HG02623 (cell line): ENCODE measurements at regions not wholly inside any gene's neighbourhood (a gene's known extent, or its start where the extent isn't known, plus 50 kb on each side); places are given as distances from the start of the nearest gene placed in this dataset.
"Not testable (repeated sequence)": the region's sequence is repeated elsewhere in the genome, so short reads cannot be mapped to it uniquely, and the experiment has no call there.

Experiments
- ATAC-seq: cut with Tn5 transposase; IDR thresholded peaks from one replicate; pipeline ENCODE4 v1.9.1; 2021; ENCODE audit warnings: moderate library complexity; ENCODE audit not compliant: unreplicated experiment

DNA sequence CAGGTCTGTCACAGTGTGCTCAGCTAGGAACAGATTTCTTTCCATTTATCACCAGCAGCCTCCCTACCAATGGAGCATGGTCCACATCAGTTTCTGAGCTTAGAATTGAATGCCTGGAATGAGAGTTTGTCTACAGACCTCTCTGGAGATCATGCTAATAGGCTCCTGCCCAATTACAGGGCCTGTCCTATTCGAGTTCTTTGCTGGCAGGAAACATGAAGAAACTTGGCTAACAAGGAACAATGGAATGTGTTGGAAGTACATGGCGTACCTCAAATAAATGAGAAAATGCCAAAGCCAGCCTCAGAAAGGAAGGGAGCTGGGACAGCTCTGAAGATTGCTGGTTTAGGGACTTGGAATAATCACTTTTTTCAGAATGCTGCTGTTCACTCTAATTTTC, 186.0 kb upstream of the AKR1E2 start:
- ATAC-seq, result no peak

DNA sequence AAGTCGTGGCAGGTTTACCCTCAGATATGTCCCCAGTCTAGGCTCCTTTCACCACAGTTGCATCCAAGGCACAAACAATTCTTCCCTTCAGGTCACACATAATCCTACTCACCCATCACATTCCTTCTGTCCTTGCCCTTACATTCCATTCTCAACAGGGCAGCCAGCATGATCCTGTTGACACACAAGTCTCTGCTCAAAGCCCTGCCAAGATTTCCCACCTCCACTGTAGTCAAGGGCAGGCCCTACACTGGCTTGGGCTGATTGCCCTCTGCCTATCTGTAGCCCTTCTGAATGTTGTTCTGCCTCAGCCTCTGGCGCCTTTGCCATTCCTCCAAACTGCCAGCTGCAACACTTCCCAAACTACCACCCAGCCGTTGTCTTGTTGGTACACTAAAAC, 187.9 kb upstream of the AKR1E2 start:
- ATAC-seq, result no peak

GRCh38 chr10:4637657-4638056, 188.3 kb upstream of the AKR1E2 start:
- ATAC-seq, result no peak

- no peak for ATAC-seq
Measured at GRCh38 chr10:4635883-4636282, 190.1 kb upstream of the AKR1E2 start.

GRCh38 chr10:4635388-4635787, 190.6 kb upstream of the AKR1E2 start:
- ATAC-seq, result no peak

DNA sequence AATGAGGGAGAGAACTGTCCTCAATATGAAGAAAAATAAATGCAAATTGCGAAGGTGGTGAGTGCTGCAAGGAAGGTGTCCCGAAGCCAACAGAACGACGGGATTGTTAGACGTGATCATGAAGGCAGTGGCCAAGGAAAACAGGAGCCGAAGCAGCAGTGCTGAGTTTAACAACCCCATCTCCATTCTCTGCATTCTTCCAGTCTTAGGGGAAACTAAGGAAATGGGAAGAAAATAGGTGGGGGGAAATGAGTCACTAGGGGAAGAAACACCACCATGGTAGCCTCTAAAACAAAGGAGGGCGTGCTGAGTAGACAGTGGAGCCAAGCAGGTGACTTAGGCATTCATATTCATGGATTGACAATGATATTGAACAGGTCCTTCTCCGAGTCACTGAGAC, 192.2 kb upstream of the AKR1E2 start:
- no peak for ATAC-seq

- no peak for ATAC-seq
Measured at GRCh38 chr10:4633186-4633585, 192.8 kb upstream of the AKR1E2 start.

DNA sequence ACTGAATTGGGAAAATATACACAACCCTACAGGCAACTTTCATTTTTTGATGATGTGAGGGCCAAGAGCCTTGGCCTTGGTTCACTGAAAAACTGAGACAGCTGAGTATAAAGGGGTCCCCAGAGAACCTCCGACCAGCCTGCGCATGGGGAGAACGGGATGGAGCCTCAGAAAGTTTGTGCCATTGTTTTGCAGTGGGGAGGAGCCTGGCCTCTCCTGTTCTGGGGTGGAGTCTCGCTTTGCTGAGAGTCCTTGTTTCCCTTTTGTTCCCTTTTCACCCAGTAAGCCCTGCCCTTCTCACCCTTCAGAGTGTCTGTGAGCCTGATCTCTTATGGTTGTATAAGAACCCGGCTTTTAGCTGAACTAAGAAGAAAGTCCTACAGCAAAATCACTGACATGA, 193.2 kb upstream of the AKR1E2 start:
- ATAC-seq, result no peak

- no peak for ATAC-seq
Measured at GRCh38 chr10:4626919-4627318, 199.1 kb upstream of the AKR1E2 start.

DNA sequence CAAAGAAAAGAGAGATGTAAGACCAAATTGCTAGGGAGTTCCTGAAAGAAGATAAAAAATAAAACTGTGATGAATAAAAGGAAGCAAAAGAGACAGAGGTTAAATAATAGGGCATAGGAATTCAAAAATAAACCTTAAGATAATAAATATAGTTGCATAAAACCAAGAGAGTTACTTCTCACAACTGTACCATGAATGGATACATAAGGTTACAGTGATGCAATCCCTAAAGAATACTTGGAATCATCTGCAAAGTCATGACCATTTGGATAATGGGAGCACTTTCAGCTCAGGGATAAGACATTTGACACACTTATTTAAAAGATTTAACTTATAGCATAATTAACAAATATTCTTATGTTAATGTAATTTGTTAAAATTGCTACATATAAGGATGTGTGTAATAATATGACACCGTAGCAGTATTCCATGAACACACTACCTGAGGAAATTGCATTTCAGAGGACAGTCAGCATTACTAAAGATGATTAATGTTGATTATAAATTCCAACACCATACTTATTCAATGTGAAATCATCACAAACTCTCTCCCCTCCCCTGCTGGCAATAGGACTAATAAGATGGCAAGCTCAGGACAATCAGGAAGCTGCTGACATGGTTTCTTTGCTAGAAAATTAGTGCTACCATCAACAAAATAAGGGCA, 202.1 kb upstream of the AKR1E2 start:
- ATAC-seq, result no peak

DNA sequence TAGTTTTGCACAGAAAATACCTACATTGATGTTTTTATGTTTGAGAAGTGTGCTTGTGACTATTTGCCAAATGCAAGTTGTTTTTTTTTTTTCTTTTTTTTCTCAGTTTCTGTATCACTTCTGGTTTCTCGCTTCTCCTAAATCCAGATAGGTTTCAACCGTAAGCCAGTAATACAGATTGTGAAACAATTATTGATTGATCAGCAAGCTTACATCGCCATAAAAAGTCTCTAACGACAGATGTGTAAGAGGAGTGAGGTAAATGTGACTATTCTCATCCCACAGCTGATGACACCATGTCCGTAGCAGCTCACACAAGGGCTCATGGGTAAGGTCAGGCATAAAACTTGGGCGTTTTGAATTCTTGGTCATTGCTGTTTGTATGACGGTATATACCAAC, 202.8 kb upstream of the AKR1E2 start:
- no peak for ATAC-seq

DNA sequence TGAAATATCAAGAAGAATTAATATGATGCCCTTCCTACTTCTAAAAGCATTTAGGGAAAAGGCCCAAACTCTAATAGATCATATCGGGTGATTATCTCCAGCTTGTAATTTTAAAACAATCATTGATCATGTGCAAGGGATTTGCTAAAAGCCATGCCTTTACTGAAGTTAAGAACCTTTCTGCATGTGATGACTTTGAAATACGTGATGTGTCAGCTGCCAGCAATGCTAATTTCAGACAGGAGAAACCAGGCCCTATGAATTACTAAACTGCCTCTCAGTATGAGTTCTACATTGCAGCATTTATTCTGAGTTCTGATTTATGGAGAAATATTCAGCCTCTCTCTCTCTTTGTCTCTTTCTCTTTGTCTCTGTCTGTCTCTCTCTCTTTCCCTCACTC, 203.6 kb upstream of the AKR1E2 start:
- ATAC-seq, result no peak

- ATAC-seq, result no peak
Measured at GRCh38 chr10:4617589-4617988, 208.4 kb upstream of the AKR1E2 start.

- no peak for ATAC-seq
Measured at GRCh38 chr10:4615042-4615441, 211.0 kb upstream of the AKR1E2 start.

DNA sequence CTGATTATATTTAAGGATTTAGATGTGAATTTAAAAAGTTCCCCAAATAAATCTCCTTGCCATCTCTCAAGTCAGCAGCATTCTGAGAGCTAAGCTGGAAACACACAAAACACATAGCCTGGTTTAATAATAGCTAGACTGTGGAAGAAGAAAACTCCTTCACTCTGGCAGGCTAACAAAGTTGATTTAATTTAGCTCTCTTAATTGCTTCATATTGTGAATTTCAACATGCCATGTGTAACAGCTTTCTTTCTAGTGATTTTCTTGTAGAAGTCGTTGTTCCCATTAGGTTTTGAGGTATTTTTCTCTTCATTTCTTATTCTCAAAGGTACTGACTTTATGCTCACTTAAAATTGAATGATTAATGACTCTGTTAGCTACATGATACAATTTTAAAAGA, 216.8 kb upstream of the AKR1E2 start:
- no peak for ATAC-seq

DNA sequence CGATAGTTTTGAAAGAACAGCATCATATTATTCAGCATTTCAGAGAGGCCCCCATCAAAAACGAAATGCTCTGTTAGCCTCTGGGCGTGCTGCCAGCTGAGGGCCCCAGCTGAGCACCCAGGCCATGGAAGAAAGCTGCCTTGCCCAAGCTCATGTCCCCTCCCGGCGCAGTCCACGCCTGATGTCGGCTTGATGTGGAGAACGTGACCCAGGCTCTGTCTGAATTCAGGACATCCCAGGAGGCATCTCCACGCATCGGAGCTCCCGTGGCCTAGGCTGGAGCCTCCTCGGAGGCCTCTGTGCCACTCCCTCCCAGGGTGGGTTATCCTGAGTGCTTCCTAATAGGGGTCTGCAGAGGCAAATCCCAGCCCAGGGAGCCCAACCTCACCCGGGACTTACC, 218.3 kb upstream of the AKR1E2 start:
- ATAC-seq, result no peak

GRCh38 chr10:4606856-4607636, 219.0 kb upstream of the AKR1E2 start:
- ATAC-seq, result no peak

GRCh38 chr10:4602764-4603491, 223.1 kb upstream of the AKR1E2 start:
- ATAC-seq, result no peak

DNA sequence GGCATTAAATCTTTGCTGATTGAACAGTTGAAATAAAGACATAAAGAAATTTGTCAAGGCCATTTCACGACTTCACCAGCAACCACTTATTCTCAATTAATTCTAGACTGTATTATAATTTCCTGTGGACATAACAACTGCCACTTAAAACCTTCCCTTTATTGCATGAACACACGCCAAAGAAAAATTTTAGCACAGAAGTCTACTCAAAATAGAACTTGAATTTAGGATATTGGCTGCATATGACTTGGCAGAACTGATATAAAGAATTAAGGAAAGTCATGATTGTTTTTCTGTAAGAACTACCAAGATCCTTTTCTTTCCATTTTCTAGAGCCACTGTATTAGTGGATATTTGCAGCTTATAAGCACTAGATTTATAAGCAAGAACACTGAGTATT, 226.5 kb upstream of the AKR1E2 start:
- ATAC-seq, result no peak

- not testable (repeated sequence) for ATAC-seq
Measured at GRCh38 chr10:4597898-4598297, 228.1 kb upstream of the AKR1E2 start.

DNA sequence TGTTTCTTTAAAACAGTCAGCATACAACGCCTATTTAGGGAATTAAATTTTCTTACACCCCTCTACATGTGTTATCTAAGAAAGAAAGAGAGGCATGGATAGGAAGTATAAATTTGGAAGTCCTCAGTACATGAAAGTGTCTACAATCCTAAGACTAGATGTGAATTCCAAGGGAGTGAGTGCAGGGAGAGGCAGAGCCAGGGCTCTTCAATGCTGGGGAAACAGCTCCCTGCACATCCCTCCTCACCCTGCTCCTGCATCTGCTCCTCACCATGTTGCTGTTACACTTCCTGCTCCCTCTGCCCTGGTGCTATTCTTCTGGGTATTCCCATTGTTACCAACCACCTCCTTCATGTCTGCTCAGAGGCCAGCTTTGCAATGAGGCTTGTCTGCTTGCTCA, 229.1 kb upstream of the AKR1E2 start:
- ATAC-seq, result no peak

DNA sequence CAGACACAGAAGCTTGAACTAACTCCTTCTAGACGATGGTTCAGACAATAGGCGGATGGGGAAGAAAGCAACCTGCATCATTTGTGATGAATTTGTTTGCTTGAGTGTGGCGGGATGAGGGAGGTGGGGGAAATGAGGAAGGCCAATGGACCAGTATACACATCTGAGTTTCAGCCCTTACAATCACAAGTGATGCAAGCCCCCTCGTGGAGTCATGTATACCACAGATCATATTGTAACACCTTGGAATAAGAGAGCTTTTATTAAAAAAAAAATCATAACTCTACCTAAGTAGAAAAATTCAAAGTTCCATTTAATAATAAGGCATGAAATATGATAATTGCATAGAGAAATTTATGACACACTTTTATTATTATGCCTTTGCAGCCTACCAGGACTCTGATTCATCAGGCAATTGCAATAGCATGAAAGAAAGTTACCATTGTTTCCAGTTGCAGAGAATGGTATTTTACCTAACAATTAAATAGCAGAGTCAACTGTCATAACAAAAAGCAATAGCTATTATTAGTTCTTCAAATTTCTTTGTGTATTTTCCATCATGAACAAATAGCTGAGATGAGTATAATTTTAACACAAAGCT, 230.2 kb upstream of the AKR1E2 start:
- ATAC-seq, result no peak
